GM21423 (cell line): ENCODE measurements at regions not wholly inside any gene's neighbourhood (a gene's known extent, or its start where the extent isn't known, plus 50 kb on each side); places are given as distances from the start of the nearest gene placed in this dataset.
A peak's percentile ranks its signal among the peaks of the same experiment; 100 is the strongest.
"Not testable (repeated sequence)": the region's sequence is repeated elsewhere in the genome, so short reads cannot be mapped to it uniquely, and the experiment has no call there.

Experiments
- ATAC-seq: cut with Tn5 transposase; IDR thresholded peaks from one replicate; pipeline ENCODE4 v1.9.1; 2021; ENCODE audit warnings: mild to moderate bottlenecking, moderate library complexity; ENCODE audit not compliant: unreplicated experiment

DNA sequence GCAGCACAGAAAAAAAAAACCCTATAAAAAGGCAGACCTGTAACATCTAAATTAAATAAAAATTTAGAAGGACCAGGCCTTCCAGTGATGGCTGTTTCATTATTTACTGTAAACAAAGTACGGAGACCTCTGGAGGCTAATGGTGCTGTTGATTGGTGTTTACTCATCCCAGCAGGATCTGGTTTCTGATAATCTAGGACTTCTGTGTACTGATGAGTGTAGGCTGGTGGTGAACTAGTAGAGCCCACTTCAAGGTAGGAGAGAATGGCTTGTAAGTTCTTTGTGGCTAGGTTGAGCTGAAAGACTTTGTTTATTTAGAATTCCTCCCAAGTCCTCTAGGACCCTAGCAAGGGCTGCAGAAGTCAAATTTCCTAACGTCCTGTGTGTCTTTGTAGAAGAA lies 398.1 kb upstream of the PITX2 start:
- ATAC-seq = no peak

DNA sequence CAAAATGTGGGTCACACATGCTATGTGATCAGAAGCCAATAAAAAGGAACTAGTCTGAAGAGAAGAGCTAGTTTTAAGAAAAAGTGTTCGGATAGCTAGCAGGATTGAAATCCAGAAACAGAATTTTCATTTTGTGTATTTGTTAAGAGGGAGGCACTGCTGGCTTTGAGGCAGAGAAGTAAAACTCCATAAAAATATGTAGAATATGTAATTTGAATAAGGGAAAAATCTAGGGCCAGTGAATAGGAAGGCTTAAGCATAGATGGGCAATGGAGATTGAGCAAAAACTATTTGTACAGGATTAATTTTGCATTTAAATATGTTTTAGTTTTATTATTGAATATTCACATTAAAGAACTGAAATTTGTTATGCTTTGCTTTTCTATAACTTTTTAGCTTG lies 399.9 kb upstream of the PITX2 start:
- no peak for ATAC-seq

DNA sequence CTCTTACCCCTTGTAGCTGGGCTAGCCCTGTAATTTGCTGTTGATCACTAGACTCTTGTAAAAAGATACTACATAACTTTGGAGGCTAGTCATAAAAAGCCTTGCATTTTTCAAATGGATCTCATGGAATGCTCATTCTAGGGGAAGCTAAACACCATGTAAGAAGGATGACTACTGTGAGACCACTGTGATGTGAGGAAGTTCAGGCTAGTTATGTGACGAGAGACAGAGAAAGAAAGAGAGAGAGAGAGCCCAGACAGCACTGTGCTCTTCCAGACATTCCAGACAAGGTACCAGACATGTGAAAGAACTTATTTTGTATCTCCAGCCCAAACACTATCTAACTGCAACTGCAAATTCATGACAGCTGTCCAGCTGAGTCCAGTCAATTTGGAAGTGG lies 404.6 kb upstream of the PITX2 start:
- ATAC-seq = no peak

DNA sequence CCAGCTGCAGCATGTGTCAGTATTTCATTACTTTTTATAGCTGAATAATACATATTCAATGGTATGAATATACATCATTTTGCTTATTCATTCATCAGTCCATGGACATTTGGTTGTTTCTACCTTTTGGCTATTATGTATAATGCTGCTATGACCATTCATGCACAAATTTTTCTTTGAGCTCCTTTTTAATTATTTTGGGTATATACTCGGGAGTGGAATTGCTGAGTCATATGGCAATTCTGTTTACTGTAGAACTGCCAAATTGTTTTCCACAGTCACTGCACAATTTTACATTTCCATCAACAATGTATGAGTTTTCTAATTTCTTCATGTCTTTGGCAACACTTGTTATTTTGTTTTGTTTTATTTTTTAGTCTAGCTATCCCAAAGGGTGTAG lies 405.9 kb upstream of the PITX2 start:
- ATAC-seq = no peak

DNA sequence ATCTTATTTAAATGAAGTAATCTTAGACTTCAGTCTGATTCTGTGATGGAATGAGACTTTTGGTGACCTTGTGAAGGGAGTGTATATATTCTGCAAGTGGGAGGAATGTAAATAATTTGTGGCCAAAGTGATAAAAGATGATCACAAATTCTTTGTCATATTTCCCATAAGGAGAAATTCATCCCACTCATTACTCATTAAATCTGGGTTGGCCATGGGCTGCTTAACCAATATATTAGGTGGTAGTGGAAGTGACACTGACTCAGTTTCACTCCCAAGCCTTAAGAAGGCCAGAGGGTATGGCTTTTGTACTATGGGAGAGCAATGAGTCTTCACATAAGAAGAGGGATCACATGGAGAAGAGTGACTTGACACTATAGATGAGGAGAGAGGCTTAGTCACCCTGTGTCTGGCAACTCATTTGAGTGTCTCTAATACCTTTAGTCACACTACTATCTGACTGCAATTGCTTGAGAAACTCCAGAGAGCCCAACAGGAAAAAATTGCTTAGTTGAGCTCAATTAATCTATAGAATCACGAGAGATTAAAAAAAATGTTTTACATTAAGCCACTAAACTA lies 408.2 kb upstream of the PITX2 start:
- no peak for ATAC-seq

DNA sequence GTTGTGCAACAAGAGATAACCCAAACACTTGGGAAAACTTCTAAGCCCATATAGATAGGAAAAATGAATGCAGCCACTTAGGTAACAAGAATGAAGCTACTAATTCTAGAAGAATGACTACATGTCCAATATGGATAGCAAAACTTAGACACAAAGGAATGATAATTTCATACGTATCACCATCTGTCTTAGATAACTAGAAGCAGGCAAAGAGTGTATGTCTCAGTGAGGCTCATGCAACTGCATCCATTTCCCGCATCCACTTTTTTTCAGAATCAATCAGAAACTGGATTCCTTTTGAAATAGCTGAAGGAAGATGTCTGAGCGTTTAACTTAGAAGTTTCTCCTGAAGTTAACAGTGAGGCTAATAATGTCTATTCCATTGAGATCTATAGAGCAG lies 408.7 kb upstream of the PITX2 start:
- no peak for ATAC-seq

DNA sequence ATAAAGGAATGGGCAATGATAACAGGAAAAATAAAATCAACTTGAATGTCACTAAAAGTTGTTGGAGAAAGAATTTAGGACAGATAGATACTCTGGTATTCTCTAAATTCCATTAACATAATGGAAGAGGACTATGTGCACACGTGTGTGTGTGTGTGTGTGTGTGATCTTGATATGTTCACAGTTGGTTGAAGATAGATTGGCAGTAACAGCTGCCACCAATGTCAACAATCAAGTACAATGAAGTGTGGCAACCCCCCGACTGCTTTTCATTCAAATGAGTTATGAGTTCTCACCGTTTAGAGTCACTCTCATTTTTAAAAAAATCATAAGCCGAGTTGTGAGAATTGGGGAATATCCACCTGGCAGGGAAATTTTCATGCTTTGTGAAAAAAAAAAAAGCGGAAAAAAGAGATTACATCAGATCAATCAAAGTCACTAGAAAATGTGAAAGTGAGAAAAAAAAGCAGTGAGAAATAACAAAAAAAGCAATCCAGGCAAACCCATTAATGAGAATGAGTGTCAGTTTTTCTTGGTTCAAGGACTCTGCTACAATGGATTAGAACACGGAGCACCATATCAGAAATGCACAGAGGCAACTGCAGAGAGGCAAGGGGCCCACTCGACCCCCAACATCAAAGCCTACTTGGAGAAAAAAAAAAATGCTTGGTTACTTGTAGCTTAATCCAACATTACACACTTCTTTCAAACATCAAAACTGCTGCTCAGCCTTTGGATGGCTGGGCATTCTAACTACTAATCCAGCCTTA lies 414.9 kb upstream of the PITX2 start:
- ATAC-seq = no peak

DNA sequence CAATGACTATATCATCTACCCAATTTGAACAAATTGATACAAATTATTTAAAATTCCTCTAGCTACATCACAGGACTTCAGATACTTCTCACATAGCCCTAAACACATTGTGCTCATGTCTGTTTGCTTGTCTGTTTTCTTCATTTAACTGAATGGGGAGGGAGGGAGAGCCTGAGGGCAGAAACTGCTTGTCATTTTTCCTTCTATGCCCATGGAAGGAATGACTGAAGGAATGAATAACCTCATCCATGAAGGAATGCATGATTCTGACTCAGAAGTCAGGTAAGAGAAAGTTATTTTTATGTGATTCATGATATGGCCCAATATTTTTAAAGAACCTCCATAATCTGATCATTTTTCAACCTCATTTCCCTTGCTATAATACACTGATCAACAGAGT lies 418.0 kb upstream of the PITX2 start:
- no peak for ATAC-seq

DNA sequence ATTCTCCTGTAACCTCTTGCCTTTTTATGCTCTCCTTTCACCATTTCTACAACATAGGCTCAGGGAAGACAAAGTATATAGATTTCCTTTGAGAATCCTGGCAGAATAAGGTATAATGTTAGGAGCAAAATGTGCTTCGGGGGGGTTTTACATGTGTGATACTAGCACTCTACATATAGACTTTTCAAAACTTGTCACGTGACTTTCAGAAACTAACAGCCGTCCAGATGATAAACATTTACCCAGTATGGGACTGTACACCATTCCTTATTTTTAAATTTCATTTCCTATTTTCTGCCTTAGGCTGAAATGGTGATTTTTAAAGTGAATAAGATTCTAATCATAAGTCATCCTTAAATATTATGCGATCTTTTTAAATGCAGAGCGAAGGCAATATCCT lies 420.4 kb upstream of the PITX2 start:
- ATAC-seq = no peak

DNA sequence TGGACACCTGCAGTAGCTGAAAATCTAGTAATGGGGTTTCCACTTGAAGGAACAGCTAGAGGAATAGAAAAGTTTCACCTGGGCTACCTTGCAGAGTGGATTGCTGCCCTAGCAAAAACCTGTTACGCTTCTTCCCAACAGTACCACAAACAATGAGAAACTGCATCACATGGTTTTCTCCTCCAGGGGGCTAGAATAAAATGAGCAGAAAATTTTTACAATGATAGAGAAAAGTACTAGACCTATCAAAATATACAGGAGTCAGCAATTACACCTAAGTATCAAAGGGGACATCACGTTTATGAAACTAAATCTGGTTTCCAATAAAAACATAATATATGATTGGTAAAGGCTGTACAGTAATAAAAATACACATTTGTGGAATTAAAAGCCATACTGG lies 423.1 kb upstream of the PITX2 start:
- ATAC-seq = no peak

DNA sequence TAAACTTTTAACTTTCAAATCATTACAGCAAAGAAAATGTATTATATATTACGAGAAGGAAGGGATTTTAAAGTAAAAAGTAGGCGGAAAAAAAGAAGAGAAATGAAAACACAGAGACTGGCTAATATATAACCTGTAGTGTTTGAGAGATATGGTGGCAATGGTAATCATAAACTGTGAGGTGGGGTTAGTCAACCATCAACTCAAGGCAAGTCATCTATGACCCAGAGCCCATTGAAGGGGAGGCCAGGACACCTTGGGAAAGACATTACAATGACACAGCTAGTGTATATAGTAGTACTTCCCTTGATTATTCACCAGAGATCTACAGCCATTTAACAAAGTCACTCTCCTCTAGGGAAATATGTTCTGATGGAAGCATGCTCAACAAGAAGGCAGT lies 423.9 kb upstream of the PITX2 start:
- ATAC-seq = peak; percentile 71

DNA sequence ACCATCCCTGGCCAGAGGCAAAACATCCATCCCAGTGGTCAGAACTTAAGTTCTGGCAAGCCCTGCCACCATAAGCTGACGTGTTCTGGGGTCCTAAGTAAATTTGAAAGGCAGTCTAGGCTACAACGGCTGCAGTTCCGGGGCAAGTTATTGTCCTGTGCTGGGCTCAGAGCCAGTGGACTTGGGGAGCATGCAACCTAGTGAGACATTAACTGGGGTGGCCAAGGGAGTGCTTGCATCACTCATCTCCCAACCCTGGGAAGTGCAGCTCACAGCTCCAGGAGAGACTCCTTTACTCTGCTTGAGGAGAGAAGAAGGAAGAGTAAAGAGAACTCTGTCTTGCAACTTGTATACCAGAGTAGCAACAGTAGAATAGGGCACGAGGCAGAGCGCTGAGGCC lies 425.4 kb upstream of the PITX2 start:
- no peak for ATAC-seq

DNA sequence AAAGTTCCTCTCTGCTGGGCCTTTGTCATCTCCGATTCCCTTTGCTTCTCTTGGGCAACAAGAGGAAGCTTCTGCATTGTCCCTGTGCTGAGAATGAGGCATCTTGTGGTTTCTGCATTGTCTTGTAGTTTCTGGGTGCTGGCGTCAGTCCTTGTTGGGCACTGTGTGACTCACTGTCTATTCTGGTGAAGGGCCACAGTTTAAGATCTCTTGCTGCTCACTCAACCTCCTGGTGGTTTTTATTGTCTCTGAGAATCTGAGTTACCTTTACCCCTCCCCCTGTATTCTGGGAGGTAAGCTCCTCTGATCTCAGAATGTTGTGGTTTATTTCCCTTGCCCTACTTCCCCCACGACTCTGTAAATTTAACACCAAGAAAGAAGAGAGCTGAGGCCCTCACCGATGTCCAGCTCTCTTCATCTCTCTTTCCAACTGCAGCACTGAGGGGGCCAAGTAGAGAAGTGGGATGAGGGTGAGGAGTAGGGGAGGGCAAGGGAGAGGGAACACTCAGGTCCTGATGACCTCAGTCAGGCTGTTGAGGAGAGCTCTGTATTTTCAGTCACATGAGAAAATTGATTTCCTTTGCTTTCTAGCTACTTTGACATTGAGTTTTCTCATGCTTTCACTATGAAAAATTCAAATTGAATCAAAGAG lies 441.6 kb upstream of the PITX2 start:
- ATAC-seq = peak; percentile 49

DNA sequence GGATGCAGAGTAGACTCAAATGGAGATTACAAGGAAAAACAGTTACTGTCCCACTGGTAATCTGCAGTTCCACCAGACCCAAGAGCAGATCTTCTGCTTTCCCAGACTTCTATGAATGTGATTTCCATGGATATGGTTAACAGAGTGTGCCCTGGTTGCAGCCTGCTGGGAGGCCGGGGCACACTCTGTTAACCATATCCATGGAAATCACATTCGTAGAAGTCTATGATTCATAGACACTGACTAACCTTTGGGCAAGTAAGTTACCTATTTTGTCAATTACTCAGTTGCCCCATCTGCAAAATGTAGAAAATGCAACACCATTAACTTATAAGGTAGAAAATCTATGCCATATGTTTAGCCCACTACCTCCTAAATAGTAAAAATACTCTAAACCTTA lies 443.1 kb upstream of the PITX2 start:
- no peak for ATAC-seq

DNA sequence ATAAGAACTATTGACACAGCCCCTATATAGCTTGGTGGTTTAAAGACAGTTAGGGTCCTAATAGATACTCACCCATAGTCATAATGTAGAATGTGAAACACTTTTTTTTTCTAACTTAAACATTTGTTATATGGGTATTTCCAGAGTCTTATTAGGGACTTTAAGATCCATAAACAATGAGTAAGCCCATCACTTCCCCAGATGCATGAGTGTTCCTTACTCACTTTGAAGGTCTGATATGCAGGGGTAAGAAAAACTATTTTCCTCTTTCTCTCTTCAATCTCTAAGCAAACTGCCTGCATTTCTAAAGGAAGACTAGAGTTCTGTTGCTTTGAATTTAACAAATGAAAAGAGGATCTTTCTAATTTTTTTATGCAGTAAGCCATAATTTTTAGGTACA lies 443.6 kb upstream of the PITX2 start:
- no peak for ATAC-seq

DNA sequence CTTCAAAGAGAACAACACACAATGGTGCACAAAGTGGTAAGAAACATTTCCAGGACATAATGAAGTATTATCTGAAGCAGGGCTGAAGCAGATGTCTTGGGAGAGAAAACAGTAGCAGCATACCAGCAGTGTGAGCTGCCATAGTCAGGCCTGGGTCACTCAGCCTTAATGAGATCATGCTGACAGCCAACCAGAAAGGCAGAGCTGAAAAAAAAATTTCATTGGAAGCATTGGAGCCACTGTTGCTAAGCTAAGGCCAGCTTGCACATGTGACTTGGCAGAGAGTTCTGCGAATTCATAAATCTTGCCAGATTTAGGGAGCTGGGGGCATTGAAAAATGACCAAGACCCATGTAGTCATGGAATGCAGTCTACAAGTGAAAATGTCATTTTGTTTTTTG lies 444.0 kb upstream of the PITX2 start:
- no peak for ATAC-seq

DNA sequence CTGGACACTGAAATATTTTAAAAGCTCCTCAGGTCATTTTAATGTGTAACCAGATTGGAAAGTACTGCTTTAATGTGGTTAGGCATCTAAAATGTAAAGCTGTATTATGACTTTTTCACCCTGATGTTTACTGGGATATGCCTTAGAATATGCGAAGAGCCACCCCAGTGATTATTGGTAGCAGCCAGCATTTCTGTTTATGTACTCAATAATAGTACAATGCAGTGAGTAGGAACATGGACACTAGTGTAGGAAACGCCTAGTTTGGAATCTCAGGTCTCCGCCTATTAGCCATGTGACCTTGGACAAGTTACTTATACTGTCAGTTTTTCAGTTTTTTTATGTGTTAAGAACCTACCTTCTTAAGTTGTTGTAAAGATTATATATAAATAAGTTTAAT lies 446.0 kb upstream of the PITX2 start:
- no peak for ATAC-seq

DNA sequence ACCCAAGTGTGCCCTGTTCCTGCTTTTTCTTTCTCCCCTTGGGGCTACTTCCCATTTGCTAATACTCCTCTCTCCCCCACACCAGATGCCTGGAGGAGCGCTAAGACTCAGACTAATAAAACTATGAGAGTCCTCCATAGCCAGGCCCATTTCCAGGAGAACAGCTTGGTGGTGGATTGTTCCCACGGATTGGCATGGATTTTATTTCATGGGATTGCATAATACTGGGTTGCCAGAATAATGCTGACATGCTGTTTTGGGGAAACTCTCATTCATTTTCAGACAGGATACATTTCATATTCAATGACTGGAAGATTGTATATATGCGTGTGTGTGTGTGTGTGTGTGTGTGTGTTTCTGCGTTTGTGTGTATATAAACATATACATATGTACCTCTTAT lies 447.5 kb upstream of the PITX2 start:
- ATAC-seq = no peak

DNA sequence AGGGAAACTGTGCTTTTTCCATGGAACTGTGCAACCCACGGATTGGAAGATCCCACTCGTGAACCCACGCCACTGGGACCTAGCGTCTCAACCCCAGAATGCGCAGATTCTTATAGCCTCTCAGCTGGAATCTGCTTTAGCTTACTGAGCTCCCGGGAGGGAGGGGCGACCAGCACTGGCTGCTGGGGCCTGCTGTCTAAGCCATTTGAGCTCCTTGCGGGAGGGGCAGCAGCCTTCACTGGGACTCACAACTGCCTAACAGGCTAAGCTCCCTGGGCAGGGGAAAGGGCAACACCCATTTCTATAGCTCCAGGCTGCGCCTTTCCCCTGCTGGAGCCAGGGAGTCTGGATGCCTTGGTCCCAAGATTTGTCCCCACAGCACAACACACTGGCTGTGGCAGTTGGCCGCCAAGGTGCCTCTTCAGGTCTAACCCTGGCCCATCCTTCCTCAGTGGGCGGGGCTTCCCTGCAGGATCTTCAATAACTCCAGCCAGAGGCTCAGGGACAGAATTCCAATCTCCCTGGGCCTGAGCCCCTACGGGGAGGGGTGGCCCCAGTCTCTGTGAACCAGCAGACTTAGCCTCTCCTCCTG lies 451.7 kb upstream of the PITX2 start:
- ATAC-seq = no peak

DNA sequence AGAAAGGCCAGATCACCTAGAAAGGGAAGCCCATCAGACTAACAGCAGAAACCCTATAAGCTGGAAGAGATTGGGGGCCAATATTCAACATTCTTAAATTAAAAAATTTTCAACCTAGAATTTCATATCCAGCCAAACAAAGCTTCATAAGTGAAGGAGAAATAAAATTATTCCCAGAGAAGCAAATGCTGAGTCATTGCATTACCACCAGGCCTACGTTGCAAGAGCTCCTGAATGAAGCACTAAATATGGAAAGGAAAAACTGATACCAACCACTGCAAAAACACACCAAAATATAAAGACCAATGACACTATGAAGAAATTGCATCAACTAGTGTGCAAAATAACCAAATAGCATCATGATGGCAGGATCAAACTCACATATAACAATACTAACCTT lies 453.4 kb upstream of the PITX2 start:
- not testable (repeated sequence) for ATAC-seq

DNA sequence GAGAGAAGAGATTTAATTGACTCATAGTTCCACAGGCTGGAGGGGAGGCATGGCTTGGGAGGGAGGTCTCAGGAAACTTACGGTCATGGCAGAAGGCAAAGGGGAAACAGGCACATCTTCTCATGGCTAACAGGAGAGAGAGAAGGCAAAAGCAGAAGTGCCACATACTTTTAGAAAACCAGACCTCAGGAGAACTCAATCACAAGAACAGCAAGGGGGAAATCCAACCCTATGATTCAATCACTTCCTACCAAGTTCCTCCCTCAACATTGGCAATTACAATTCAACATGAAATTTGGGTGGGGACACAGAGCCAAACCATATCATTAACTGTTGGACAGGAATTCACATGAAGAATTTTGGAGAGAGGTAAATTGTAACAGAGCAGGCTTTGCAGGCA lies 485.3 kb upstream of the PITX2 start:
- ATAC-seq = no peak

DNA sequence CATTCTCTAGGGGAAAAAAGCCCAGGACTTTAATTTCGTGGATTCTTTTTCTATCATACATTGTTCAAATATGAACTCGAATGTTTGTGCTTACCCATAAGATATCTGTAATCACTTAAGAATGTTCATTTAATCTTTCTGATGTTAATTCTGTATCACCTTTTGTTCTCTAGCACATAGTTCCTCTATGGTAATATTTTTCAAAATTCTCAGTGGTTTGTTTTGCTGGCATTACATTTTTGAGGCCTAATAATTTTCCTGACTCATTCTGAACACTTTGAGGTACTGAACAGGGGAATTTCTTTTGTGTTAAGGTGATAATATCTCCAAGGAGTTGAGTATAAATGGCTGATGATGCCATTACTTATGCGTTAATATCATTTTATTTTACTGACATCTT lies 490.7 kb upstream of the PITX2 start:
- no peak for ATAC-seq
